Osteocyte (in vitro differentiated cells): ENCODE measurements at regions not wholly inside any gene's neighbourhood (a gene's known extent, or its start where the extent isn't known, plus 50 kb on each side); places are given as distances from the start of the nearest gene placed in this dataset.

Experiments
- DNase-seq: peaks from one replicate; pipeline ENCODE4 v3.0.0; 2021; ENCODE audit warnings: mixed read lengths; ENCODE audit not compliant: unreplicated experiment; ENCODE audit errors: extremely low spot score
- H3K27ac Mint-ChIP-seq: one replicate; pipeline ENCODE4 v1.8.0; 2021; ENCODE audit warnings: mild to moderate bottlenecking, mixed read lengths; ENCODE audit not compliant: unreplicated experiment
- H3K27me3 Mint-ChIP-seq: one replicate; pipeline ENCODE4 v1.8.0; 2021; ENCODE audit warnings: mixed read lengths; ENCODE audit not compliant: unreplicated experiment
- H3K36me3 Mint-ChIP-seq: one replicate; pipeline ENCODE4 v1.8.0; 2021; ENCODE audit warnings: mixed read lengths; ENCODE audit not compliant: unreplicated experiment
- H3K4me1 Mint-ChIP-seq: one replicate; pipeline ENCODE4 v1.8.0; 2021; ENCODE audit warnings: mixed read lengths; ENCODE audit not compliant: unreplicated experiment
- H3K4me3 Mint-ChIP-seq: one replicate; pipeline ENCODE4 v1.8.0; 2021; ENCODE audit warnings: mild to moderate bottlenecking, moderate library complexity, mixed read lengths; ENCODE audit not compliant: unreplicated experiment
- H3K9me3 Mint-ChIP-seq: one replicate; pipeline ENCODE4 v1.8.0; 2021; ENCODE audit warnings: mixed read lengths; ENCODE audit not compliant: unreplicated experiment
- CTCF ChIP-seq: fragments of 200-600 bp; sonication (generic); IDR thresholded peaks from 2 replicates; pipeline ENCODE4 v1.5.0; 2021; ENCODE audit warnings: antibody characterized with exemption, mild to moderate bottlenecking, moderate library complexity

- Mint-ChIP-seq H3K27ac (no peak overlapping the region), H3K4me1 (peaks cover 6% of the 10 kb centered on the region), H3K9me3 (no peaks in the 10 kb centered on the region), H3K36me3 (no peaks in the 10 kb centered on the region), H3K4me3 (no peak overlapping the region), H3K27me3 (peaks cover 4% of the 10 kb centered on the region)
- no peak for DNase-seq
- TF ChIP-seq CTCF, result no peak
Measured at GRCh38 chr1:244231572-244232315, 180.7 kb downstream of the ZBTB18 start.

- Mint-ChIP-seq H3K9me3 (no peaks in the 10 kb centered on the region), H3K27ac (no peak overlapping the region), H3K27me3 (peaks cover 4% of the 10 kb centered on the region), H3K4me1 (peaks cover 6% of the 10 kb centered on the region), H3K36me3 (no peaks in the 10 kb centered on the region), H3K4me3 (no peak overlapping the region)
- no peak for TF ChIP-seq CTCF
- no peak for DNase-seq
Measured at GRCh38 chr1:244234009-244234643, 183.0 kb downstream of the ZBTB18 start.

DNA sequence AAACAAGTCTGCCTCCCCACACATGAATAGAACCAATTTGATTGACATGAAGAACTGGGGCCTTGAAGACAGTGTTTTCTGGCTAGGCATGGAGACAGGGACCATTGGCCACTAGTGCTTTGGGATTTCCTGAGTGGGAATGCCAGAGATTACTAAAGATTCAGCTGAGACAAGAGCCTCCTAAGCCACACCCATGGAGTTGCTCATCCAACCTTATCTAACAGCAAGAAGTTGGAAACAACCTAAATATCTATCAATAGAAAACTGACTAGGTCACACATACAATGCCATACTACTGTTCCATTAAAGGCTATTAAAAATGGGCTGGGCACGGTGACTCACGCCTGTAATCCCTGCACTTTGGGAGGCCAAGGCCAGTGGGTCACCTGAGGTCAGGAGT lies 184.1 kb downstream of the ZBTB18 start:
- H3K27ac Mint-ChIP-seq, result no peak overlapping the region
- no peak for DNase-seq
- H3K36me3 Mint-ChIP-seq, result no peaks in the 10 kb centered on the region
- peaks cover 4% of the 10 kb centered on the region for H3K27me3 Mint-ChIP-seq
- no peak for TF ChIP-seq CTCF
- H3K9me3 Mint-ChIP-seq, result no peaks in the 10 kb centered on the region
- H3K4me1 Mint-ChIP-seq, result peaks cover 9% of the 10 kb centered on the region
- H3K4me3 Mint-ChIP-seq, result no peak overlapping the region

GRCh38 chr1:244236101-244236500 lies 185.0 kb downstream of the ZBTB18 start:
- Mint-ChIP-seq H3K27ac (no peak overlapping the region), H3K27me3 (peaks cover 4% of the 10 kb centered on the region), H3K4me1 (peaks cover 9% of the 10 kb centered on the region), H3K9me3 (no peaks in the 10 kb centered on the region), H3K36me3 (no peaks in the 10 kb centered on the region), H3K4me3 (no peak overlapping the region)
- DNase-seq, result no peak
- TF ChIP-seq CTCF, result no peak

DNA sequence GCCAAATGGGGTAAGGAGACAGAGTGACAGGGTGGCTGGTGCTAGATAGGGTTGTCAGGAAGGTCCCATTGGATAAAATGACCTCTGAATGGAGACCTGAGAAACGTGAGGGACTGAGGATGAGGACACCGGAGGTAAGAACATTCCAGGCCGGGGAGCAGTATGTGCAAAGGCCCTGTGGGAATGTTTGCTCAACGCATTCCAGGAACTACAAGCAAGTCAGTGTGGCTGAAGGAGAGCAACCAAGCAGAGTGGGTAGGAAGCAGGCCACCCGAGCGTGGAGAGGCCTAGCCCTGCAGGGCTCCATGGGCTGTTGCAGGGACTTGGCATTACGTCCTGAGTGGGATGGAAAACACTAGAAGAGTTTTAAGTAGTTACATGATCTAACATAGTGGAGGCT lies 185.6 kb downstream of the ZBTB18 start:
- Mint-ChIP-seq H3K27ac (no peak overlapping the region), H3K9me3 (no peaks in the 10 kb centered on the region), H3K4me1 (peaks cover 7% of the 10 kb centered on the region), H3K4me3 (no peak overlapping the region), H3K27me3 (peaks cover 4% of the 10 kb centered on the region), H3K36me3 (no peaks in the 10 kb centered on the region)
- no peak for TF ChIP-seq CTCF
- DNase-seq, result no peak
